ENCODE measurements at regions not wholly inside any gene's neighbourhood (a gene's known extent, or its start where the extent isn't known, plus 50 kb on each side); places are given as distances from the start of the nearest gene placed in this dataset.

DNA sequence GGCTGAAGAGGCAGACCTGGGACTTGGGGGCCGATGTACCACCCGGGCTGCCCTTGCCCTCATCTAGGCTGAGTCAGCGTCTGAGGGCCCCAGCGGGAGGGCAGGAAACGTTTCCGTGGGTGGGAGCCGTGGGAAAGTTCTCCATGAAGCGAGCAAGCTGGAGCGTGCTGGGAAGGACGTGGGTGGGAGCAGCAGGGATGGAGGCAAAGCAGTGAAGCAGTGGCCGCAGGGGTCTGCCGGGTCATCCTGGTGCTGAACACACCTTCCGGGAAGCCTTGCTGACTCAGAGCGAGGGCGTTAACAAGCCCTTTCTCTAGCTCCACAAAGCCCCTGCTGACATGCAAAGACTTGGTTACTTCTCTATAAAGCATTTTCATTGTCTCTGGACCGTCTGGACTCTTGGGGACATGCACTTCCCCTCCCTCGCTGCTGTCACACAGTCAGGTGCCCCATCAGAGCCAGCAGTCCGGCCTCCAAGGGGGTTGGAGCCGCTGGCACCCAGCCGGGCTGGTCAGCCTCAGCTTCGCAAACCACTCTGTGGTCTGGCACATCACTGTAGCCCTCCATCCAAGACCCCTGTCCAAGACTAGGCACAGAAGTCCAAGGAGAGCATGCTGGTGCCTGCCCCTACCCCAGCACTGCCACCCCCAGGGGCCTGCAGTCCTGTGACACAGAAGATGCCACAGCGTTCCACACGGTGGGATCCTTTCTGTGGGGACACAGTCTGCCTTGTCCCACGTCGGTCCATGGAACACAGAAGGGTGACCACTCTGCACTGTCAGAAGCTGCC, 115.1 kb upstream of the GPC1 start:
- peak; percentile 14 for DNase-seq (ENCODE audit: low spot score)

DNA sequence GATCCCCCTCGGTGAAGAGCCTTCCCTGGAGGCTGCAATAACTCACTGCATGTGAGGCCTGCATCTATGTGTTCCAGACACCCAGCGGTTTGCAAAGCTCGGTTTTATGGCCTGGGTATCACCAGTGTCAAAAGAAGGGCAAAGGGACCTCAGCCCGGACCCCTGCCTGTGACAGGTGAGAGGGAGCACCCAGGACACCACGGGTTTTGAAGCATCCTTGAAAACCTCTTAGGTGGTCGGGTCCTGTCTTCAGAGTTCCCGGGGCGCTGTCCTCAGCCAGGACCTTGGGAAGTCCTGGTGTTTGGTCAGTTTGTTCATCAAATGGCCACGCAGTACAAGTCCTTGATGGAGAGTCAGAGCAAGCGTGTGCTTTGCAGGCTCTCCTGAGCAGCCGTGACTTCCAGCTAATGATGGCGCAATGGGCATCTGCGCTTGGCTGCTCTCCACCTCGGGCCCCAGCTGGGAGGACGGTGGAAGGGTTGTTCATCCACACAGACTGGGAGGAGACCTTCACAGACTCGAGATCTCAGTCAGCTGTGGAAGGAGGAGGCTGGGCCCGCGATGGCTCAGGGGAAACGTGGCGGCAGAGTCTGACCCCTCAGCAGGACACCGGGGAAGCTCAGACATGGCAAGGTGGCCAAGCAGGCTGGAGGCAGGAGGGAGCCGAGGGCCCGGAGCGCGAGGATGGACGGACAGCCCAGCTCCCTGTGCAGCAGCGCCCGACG, 113.1 kb upstream of the GPC1 start:
- no peak for DNase-seq (ENCODE audit: low spot score)

DNA sequence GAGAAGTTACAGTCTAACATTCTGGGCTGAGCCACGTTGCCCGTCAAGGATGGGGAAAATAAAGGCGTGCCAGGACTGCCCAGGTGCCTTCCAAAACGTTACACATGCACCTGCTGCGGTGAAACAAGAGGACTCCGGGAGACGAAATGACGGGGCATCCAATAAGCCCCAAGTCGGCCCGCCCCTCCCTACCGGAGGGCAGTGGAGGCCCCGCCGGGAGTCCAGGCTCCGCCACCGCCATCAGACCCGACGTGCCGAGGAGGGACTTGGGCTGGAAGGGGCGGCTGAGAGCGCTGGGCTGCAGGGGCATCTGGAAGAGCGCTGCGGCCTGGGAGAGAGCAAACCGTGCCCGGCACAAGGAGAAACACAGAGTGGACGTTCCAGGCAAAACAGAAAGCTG, 112.5 kb upstream of the GPC1 start:
- DNase-seq (ENCODE audit: low spot score) = no peak

DNA sequence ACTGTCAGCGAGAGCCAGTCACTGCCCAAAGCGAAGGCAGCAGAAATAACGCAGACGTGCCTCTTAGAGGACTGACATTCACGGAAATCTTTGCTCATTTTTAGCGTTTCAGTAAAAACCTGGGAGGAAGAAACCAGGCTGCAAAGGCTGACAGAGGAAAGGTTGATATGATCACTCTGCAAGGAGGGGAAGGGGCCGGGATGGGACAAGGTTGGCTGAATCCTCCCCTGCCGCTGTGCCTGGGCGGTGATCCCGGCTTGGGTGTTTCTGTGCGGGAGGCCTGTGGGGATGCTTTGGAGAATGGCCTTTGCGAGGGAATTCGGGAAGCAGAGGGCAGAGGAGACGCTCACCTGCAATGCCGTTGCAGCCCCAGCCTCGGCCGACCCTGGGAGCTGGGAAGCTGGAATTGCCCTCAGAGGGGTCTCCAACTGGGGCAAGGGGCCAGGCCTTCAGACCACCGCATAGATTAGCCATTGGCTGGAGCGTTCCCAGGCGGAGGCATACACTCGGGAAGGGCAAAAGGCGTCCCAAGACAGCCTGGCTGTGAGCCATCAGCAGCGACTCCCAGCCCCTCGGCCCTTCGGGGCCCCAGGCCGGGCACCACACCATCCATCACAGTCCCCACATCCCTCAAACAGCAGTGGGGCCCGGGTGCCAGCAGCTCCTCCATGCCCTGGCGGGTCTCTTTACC, 111.7 kb upstream of the GPC1 start:
- DNase-seq (ENCODE audit: low spot score) = peak; percentile 15

DNA sequence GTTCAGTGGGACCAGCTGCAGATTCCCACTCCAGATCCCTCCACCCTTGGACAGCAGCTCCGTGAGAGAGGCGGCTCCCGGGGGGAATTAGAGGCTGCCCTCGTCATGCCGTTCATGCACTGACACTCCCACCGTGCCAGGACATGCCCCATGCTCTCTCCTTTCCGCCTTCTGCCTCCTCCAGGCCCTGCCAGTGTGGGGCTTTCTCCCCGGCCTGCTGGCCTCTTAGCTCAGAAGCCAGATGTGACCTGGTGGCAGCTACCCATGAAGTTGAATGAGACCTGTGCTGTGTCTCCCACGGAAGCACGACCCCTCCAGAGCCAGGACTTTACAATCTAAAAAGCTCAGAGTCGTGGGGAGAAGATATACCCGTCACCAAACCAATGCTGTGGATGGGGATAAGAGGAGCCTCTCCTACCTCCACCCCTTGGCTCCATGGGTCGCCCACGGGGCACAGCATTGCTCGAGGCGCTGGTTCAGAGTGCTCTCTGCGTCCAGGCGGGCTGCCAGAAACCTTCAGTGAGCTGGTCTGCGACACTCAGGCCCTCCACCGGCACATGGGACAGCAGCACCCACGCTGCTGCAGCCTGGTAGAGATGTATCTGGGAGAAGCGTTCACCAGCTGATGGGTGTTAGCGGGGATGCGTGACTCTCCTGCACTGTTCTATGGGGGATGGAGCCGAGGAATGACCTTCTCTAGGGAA, 111.0 kb upstream of the GPC1 start:
- peak; percentile 16 for DNase-seq (ENCODE audit: low spot score)

DNA sequence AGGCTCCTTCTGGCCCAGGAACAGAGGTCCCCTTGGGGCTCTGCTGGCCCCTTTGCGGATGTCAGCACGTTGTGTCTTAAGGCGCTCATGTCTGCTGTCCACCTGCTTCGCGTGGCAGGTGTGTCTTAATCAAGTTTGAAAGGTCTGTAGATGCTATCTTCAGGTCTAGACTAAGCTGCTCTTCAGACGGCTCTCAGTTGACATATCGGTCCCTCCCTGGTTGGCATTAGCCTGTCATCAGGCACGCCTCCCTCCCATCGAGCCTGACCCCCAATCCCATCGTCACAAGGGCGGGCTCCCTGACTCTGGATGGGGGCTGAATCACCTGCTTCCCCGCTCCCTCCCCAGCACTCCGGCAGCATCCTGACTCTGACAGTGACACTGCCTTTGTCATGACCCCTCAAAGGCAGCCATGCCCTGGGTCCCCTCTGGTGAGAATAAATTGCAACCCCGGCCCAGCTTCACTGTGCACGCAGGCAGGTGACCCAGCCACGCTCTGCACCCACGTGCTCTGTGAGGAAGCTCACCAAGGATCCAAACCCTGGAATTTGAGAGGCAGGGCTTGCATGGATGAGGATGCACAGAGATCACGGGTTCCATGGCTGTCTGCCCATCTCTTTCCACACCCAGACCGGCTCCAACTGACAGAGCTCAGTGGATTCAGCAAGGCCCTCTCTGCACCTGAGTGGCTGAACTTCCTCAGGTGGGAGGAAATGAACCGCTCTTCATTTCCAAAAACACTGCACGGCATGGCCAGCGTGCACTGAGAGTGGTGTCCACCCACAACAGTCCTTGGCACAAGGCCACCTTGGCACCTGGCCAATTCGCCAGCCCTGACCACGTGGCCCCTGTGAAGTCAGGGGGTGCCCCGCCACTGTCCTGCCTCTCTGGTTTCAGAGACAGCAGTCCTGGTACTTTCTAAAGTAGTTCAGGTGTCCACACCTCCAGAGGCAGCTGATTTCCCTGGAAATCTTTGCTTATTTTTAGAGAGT, 110.2 kb upstream of the GPC1 start:
- DNase-seq (ENCODE audit: low spot score) = peak; percentile 17

DNA sequence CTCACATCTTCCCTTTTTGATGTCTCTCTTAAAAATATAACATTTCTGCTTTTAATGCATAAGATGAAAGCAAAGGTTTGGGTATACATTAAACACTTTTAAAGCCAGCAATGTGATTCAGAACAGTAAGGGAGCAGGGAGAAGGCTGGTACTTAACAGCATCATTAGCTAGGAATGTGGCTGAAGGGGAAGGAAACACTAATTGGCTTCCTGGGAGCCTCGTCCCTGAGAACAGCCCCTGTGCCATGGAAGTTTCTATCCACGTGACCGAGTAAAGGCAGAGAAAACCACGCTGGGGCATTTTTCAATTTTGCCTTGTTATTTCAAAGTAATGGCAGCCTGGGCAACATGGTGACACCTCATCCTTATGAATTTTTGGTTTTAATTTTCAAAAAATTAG, 109.2 kb upstream of the GPC1 start:
- no peak for DNase-seq (ENCODE audit: low spot score)

DNA sequence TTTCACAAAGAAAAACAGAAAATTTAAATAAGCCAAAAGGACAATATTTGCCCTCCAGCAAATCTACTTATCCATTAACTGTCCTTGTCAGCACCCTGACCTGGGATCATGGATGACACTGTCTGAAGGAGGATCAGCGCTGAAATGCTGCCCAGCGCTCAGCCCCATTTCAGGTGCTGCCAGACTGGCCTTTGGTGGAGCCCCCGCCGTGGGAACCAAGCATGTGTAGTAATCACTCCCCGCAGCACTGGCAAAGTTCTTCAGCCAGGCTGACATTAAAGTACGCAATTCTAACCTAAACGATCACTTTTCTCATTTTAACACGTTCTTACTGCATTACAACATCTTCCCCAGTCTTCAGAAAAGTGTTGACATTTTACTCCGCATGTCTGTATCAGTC, 108.6 kb upstream of the GPC1 start:
- DNase-seq (ENCODE audit: low spot score) = no peak

DNA sequence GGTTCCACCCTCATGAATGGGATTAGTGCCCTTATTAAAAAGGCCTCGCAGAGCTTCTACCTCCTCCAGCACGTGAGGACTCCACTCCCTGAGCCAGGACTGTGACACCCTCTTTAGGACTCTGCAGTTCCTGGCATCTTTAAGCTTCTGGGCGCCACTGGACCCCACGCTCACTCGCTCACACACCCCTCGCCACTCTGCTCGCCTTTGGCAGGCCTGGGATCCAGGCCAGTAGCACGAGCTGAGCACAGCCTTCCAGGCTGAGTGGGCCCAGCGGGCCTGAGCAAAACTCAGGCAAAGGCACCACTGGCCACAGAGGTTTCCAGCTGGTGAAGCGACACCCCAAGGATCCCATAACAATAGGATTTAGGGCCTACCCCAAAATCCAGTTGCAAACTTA, 107.9 kb upstream of the GPC1 start:
- peak; percentile 15 for DNase-seq (ENCODE audit: low spot score)

DNA sequence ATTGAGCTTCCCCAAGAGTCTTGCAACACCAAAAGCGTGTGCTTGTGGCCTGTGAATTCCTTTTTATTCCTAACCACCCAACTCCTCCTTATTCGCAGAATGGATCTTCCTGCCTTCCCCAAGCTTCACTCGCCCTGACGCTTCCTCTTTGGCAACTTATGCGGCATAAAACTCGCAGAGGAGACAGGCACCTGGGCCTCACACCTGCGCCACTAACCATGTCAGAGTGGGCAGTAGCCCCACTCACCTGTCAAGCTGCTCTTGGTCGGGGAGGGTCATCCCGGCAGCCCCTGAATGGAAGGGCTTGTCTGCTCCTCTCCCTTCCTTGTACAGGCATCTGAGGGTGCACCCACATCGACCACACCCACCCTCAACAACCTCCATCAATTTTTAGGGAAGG, 106.9 kb upstream of the GPC1 start:
- no peak for DNase-seq (ENCODE audit: low spot score)

DNA sequence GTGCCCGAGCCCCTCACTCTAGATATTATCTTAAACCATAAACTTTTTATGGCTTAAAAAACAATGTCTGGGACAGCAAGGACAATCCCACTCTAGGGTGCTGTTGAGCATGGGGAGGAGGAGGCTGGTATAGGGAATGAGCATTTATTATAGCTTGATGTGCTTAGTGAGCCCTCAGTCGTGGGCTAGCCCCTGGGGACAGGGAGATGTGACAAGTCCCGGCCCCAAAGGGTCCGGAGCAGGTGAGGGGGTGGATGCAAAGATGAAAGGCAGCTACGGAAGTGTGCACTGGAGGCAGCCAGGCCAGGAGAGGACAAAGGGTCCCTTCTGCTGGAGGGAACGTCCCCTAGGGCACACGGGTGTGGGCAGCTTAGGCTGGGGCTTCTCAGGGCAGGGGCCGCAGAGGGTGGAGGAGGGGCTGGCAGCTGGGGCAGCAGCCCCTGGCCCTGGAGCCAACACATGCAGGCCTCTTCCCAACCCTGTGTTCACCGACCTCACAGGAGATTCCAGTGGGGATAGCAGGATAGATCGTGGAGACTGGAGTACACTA, 106.3 kb upstream of the GPC1 start:
- no peak for DNase-seq (ENCODE audit: low spot score)

DNA sequence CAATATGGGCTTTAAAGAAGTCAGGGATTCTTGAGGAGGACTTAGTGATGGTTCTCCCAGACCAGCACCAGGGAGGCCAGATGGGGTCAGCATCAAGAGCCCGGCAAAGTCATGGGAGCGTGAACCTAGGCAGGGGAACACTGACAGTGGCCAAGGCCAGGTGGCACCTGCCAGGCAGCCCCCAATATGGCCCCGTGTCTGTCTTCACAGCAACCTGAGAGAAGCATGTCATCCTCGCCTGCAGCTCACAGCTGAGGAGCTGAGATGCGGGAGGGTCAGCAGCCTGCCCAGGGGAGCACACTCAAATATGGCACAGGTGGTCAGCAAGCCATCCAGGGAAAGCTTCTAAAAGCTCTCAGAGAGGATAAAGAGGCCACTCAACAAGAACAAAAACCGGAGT, 105.7 kb upstream of the GPC1 start:
- no peak for DNase-seq (ENCODE audit: low spot score)

DNA sequence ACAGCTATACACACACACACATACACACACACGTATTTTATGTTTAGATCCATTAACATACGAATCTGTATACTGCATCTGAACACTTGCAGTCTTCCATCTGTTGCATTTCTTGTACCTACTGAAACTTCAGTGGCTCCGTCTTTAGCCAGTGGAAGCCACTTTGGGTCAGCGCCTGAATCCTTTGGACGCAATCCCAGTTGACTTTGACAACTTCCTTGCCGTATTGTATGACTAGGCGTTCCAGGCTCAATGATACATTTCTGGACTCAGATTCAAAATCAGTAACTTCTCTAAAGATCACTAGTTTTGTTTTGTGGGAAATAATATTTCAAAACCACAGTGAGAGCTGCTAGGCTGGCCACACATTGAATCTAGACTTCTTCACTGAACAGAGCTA, 101.5 kb upstream of the GPC1 start:
- no peak for DNase-seq (ENCODE audit: low spot score)

DNA sequence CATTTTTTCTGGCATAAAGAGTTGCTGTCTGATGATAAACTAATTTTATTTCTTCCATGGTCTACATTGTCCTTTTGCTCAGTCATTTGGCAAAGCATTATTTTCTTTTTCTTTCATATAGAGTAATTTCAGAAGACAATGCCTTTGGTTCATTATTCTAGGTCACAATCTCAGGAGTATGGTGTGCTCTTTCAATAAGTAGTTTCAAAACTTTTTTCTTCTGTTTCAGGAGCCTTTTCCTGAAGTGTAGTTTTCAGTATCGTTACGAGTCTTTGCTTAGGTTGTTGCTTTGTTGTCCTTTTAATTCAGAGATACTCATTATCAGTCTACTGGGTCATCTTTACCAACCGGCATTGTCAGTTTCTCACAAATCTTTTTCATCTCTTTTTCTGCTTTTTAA, 100.4 kb upstream of the GPC1 start:
- DNase-seq (ENCODE audit: low spot score) = no peak

DNA sequence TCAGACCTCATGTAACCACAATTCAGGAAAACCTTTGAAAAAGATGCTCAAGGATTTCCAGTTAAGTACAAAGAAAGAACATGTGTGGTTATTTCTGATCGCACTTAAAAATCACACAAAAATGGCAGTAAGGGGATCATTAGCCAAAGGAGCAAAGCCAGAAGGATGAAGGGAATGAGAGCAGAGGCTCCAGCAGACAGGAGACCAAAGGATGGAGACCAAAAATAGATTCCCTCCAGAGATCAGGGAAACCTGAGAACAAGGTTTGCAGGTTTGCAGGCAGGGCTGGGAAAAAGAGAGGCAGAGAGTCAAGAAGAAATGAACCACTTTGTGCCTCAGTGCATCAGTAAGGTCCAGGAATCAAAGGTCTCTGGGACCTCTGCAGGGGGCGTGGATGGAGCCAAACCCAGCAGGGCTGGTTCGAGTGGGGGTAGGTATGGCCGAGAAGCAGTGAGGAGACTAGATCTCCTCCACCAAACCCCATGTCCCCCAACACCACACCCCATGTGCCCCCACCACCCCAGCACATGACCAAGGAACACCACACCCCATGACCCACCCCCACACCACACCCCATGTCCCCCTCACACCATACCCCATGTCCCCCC, 98.5 kb upstream of the GPC1 start:
- DNase-seq (ENCODE audit: low spot score) = no peak

DNA sequence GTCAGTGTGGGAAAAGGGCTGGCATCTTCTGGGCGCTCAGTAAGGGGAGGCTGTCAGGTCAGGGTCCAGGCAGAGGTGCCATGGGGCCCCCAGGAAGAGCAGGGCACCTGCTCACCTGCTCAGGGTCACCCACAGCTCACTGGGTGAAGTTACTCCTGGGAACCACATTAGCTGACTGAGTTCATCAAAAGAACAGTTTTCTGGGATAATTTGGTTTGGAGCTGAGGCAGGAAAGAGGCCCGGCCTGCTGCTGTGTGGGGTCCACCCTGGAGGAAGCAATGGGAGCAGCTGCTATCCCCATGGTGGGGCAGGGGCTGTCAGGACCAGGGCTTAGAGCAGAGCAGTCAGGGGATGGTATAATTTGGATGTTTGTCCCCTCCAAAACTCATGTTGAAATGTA, 97.2 kb upstream of the GPC1 start:
- no peak for DNase-seq (ENCODE audit: low spot score)

DNA sequence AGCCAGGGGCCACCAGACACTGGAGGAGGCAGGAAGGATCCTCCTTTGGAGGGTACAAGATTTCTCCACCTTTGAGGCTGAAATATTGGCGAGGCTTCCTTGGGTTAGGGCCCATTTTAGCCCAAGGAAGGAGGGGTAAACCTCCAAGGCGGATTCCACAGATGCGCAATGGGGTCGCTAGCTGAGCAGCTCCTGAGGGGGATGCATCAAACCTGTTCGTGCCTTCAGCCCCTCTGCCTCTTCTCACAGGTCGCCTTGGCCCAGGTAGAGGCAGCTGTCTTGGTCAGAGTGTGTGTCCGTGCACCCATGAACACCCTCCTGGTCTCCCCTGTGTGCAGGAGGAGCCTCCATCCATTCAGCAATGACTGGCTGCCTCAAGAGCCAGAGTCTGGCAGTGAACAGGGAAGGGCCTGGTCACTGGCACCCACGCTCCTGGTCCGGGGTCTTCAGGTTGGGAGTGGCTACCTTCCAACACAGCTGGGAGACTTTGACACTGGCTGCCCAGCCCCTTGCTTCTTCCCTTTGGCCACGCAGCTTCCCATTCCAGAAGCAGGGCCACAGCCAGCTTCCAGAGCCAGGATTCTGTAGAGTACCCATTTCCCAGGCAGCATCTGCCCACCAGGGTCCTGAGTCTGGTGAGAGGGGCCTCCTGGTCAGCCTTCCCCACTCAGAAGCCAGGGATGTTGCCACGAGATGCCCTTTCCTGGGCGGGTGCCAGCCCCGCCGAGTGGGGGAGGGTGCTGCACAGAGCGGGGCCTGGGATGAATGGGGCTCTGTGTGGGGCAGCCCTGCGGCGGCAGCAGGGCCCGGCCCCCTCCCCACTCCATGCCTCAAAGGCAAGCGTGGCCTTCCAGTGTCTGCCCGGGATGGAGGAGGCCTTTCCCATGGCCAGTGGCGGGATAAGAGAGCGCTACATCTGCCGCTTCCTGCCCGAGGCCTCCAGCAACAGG, 95.8 kb upstream of the GPC1 start:
- DNase-seq (ENCODE audit: low spot score) = no peak

DNA sequence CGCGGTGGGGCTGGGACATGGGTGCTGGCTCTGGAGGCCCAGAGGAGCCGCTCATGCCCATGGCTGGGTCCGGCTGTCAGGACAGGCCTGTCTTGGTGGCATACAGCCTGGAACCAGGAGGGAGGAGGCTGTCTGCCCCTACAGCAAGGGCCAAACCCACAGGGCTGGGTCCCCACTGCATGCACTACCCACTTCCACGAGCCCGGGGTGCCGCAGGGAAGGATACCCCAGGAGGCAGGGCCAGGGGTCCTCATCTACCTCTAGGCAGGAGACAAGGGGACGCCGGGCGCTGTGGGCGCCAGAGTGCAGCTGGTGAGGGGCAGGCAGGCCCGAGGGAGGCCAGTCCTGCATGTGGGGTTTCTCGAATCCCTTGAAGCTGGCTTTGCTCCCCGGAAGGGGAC, 95.1 kb upstream of the GPC1 start:
- DNase-seq (ENCODE audit: low spot score) = no peak

DNA sequence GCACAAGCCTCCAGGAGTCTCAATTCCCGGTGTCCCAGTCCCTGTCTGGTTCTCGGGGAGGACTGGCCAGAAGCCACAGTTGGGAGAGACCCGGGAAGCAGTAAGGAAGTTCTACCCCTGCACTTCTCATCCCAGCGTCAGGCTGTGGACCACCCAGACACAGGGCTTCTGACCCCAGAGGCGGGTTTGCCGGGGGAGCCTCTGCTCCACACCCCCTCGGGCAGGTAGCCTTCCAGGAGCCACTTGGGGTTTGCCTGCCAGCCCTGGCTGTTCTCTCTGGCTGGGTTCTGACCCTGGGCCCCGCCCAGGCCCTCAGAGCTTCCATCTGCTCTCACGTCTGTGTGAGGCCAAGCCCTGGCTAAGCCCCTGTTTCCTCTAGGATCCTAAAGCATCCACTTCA, 94.4 kb upstream of the GPC1 start:
- DNase-seq (ENCODE audit: low spot score) = no peak
